GM21576 (cell line): ENCODE measurements at regions not wholly inside any gene's neighbourhood (a gene's known extent, or its start where the extent isn't known, plus 50 kb on each side); places are given as distances from the start of the nearest gene placed in this dataset.

Experiments
- ATAC-seq: cut with Tn5 transposase; IDR thresholded peaks from one replicate; pipeline ENCODE4 v1.9.1; 2021; ENCODE audit warnings: mild to moderate bottlenecking, moderate library complexity; ENCODE audit not compliant: unreplicated experiment

- ATAC-seq: no peak
Observed at GRCh38 chr2:156695595-156695994, 259.4 kb downstream of the GPD2 start.

- ATAC-seq: no peak
Observed at GRCh38 chr2:156697906-156698305, 261.7 kb downstream of the GPD2 start.

GRCh38 chr2:156700681-156701080 lies 264.5 kb downstream of the GPD2 start:
- no peak for ATAC-seq

GRCh38 chr2:156702541-156702940 lies 266.4 kb downstream of the GPD2 start:
- no peak for ATAC-seq

GRCh38 chr2:156703642-156704041 lies 267.5 kb downstream of the GPD2 start:
- no peak for ATAC-seq

DNA sequence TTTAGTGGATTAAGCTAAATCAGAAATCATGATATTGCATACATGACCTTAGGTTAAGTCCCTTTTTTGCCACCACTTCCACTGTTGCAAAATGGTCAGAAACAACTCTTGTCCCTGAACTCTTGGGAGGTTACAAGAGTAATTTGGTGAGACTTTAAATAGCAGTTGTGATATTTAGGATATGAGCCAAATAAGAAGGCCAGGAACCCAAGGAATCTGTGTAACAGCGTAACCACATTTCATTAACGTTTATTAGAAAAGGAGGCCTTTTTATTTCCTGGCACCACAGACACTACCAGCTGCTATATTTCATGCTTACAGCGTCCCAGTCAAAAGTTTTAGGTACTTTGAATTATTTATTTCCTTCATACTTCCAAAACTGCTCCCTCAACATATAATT lies 268.0 kb downstream of the GPD2 start:
- ATAC-seq: no peak

- no peak for ATAC-seq
Observed at GRCh38 chr2:156704617-156705016, 268.4 kb downstream of the GPD2 start.

GRCh38 chr2:156706576-156706975 lies 270.4 kb downstream of the GPD2 start:
- no peak for ATAC-seq

DNA sequence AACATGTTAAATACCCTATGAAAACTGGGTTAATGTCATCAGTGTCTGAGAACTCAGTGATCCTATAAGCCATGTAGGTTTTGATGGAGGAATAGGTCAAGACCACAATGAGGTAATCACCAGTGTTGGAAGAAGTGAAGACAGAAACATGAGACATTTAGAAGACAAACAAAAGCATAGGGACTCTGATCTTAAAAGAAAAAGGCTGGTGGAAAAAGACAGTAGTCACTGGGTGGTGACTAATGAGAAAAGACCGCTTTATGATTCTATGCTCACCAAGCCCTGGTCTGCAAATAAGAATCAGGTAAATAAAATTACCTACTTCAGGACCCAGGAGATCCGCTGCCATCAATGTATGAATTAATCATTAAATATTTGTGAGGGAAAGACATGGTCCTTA lies 271.9 kb downstream of the GPD2 start:
- ATAC-seq: no peak

GRCh38 chr2:156709091-156709490 lies 272.9 kb downstream of the GPD2 start:
- no peak for ATAC-seq

DNA sequence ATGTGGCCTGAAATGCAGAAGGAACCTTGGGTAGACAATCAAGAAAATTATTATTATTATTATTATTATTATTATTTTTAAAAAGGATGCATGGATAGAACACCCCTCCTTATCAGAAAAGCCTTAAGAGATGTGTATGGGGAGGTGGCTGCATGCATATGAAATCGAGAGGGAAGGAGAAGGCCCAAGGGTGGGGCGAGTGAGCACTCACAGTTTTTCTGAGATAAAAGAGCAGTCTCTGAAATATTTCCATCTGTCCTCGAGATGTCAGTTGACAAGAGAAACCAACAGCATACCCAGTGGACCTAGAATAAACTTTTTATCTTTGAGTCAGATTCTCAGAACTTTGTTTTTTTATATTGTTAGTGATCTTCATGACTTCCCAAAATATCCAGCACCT lies 282.9 kb downstream of the GPD2 start:
- no peak for ATAC-seq

DNA sequence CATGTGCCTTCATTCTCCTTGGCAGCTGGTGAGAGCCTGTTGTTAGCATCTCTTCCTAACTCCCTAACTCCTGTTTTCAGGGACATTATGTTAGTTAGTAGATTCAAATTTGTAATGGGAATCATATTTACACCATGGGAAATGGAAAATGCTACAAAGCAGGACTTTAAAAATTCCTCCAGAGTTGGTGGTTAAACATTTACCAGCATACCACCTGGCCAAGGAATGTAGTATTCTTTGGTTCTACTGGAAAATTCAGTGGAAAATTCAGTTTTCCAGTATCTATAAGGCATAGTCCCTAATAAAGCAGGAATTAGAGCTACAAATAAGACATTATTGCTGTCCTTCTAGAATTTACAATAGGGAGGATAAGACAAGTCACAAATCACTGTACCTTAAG lies 291.7 kb downstream of the GPD2 start:
- ATAC-seq: no peak

- no peak for ATAC-seq
Observed at GRCh38 chr2:156728328-156728727, 292.1 kb downstream of the GPD2 start.

DNA sequence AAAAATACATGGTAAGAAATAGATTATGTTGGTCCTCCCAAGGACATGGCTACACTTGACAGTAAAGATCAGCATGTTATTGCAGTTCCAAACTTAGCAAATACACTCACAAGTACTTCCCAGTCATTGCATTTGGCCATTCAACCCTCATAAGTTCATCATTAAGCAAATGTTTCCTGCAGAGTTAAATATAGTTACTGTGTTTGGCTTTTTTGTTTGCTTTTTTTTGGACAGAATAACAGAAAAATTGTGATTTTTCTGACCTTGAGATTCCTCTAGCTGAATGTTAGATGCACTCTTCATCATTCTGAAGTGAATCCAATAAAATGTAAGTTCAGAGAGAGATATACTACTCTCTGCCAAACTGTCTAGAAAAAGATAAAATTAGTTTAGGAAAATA lies 295.3 kb downstream of the GPD2 start:
- ATAC-seq: no peak

DNA sequence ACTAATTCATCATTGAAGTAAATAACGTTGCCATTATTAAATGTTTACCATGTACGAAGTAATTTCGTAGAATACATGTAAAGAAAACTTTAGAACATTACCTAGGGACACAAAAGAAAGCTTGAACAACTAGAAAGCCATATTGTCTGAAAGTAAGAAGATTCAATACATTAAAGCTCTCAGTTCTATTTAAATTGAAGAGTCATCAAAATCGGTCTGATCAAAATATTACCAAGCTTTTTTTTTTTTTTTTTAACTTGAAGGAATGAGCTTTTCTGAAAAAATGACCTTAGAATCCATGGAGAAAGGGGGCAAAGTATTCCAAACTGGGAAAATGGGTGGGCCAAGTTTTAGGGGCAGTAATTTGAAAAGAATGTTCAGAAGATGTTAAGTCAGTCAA lies 300.8 kb downstream of the GPD2 start:
- ATAC-seq: no peak

DNA sequence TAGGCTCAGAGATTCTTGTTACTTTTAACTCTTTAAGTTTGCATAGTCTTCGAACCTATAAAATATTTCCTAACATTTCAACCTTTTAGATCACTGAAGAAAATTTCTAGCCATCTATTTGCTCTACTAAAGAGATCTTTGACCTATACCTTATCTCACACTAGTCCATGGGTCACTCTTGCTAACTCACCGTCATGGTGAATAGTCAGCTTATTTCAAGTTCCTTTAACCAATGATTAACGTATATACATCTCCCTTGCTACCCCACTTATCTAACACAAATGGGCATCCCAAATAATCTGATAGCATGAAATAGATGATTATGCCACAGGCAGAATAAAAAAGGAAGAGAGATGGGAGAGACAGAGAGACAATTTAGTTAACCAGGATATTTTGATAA lies 303.1 kb downstream of the GPD2 start:
- no peak for ATAC-seq

DNA sequence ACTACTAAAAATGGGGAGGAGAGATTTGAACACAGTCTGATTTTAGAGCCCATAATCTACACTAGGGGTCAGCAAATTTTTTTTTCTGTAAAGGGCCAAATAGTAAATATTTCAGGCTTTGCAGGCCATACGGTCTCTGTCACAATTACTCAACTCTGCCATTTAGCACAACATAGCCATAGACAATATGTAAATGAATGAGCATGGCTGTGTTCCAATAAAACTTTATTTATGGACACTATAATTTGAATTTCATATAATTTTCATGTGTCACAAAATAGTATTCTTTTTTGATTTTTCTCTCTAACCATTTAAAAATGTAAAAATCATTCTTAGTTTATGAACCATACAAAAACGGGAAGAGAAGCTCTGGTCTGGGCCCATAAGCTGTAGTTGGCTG lies 309.4 kb downstream of the GPD2 start:
- ATAC-seq: no peak

DNA sequence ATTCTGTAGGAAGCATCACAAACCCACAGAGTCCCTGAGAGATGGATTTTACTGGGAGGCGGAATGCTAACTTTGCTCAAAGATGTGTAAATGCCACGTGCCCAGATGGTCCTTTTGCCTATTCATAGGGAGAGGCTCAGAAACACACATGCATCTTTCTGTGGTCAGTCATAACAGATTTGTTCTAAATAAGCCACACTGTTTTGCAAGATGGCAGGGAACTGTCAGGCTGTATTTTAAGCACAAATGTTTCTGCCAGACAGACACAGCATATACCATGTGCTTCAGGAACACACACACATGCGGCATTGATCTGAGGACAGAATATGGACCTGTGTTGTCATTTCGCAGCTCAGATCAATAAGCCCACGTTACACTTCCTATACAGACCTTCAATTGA lies 312.0 kb downstream of the GPD2 start:
- ATAC-seq: no peak

DNA sequence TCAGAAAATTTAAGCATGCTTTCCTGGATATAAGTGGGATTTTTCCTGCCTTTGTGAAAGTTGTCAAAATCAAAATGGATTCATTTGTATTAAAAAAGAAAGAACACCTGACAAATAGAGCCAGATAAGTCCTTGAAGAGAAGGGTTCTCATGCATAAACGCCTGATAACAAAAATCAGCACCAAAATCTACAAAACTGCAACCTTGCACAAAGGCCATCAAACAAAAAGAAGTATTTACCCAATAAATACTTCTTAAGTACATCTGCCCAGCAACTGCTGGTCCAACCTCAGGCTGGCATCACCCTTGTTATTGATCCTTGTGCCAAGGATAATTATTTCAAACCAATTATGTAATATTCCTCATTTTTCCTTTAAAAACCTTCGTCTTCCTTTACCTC lies 315.9 kb downstream of the GPD2 start:
- no peak for ATAC-seq

- no peak for ATAC-seq
Observed at GRCh38 chr2:156753766-156754165, 317.6 kb downstream of the GPD2 start.

GRCh38 chr2:156756516-156756915 lies 320.3 kb downstream of the GPD2 start:
- no peak for ATAC-seq

- ATAC-seq: no peak
Observed at GRCh38 chr2:156763174-156763573, 327.0 kb downstream of the GPD2 start.

GRCh38 chr2:156765043-156765442 lies 328.9 kb downstream of the GPD2 start:
- no peak for ATAC-seq

- no peak for ATAC-seq
Observed at GRCh38 chr2:156765450-156765849, 329.3 kb downstream of the GPD2 start.
